Stomach (tissue), 8 donors: ENCODE measurements at regions not wholly inside any gene's neighbourhood (a gene's known extent, or its start where the extent isn't known, plus 50 kb on each side); places are given as distances from the start of the nearest gene placed in this dataset.

ENCODE experiments used
- DNase-seq, 2 donors: peaks; one replicate each; pipeline versions ENCODE4 v3.0.0 to v3.0.0-alpha.2; 2013 to 2019
- H3K27ac ChIP-seq, 5 donors: fragments of 200-600 bp in 4 of 5; sonication (generic) in 4 of 5; one replicate each; pipeline ENCODE4 v1.5.1; 2013 to 2019; ENCODE audit warnings: mild to moderate bottlenecking in 1 of 5, moderate library complexity in 1 of 5
- H3K27me3 ChIP-seq, 3 donors: fragments of 200-600 bp; sonication (generic); one replicate each; pipeline ENCODE4 v1.5.1; 2017 to 2019; ENCODE audit warnings: mixed run types in 1 of 3
- H3K36me3 ChIP-seq, 4 donors: fragments of 200-600 bp; sonication (generic); 1 replicate in 3 of 4; 2 replicates in 1 of 4; pipeline ENCODE4 v1.5.1; 2016 to 2019
- H3K4me1 ChIP-seq, 4 donors: fragments of 200-600 bp; sonication (generic); one replicate each; pipeline ENCODE4 v1.5.1; 2016 to 2019
- H3K4me3 ChIP-seq, 4 donors: fragments of 200-600 bp; sonication (generic) in 3 of 4; one replicate each; pipeline ENCODE4 v1.5.1; 2016 to 2019; ENCODE audit warnings: mild to moderate bottlenecking in 1 of 4
- H3K9me3 ChIP-seq, 4 donors: fragments of 200-600 bp; sonication (generic); one replicate each; pipeline ENCODE4 v1.5.1; 2016 to 2019
- CTCF ChIP-seq, 7 experiments: fragments of 450-650 bp in 4 of 7; fragments of 200-600 bp in 3 of 7; sonication (generic) in 3 of 7; IDR thresholded peaks; one replicate each; pipeline ENCODE4 v1.5.1; 2016 to 2019; ENCODE audit warnings: antibody characterized with exemption in 7 of 7, control low read depth in 2 of 7, mild to moderate bottlenecking in 1 of 7
- EP300 ChIP-seq: sonication (generic); formaldehyde crosslinking; IDR thresholded peaks from one replicate; pipeline ENCODE4 v1.6.1; 2017; ENCODE audit warnings: antibody characterized with exemption
- POLR2A ChIP-seq, 4 donors: fragments of 450-650 bp; IDR thresholded peaks; one replicate each; pipeline ENCODE4 v1.6.1; 2016; ENCODE audit warnings: antibody characterized with exemption in 4 of 4, control low read depth in 2 of 4, mild to moderate bottlenecking in 1 of 4, moderate library complexity in 1 of 4
- POLR2AphosphoS5 ChIP-seq, 3 donors: sonication (generic); formaldehyde crosslinking; IDR thresholded peaks; one replicate each; pipeline ENCODE4 v1.6.1; 2016; ENCODE audit warnings: antibody characterized with exemption in 3 of 3
- WGBS, 5 donors: extraction: QIAGEN DNeasy Blood & Tissue Kit in 3 of 5; methylation state at CpG; one replicate each; pipeline versions ENCODE4 v1.1.5 to v1.1.7; 2013 to 2018; 5-methylcytosine and 5-hydroxymethylcytosine counted together
- intact Hi-C: fragments of 100-400 bp; cut with DNase I; formaldehyde crosslinking; loops from one replicate; pipeline ENCODE4 v1.15.1; 2023; ENCODE audit warnings: low total_unique reads
- donor health status: healthy with polysubstance abuse.
- donor health status: Bipolar disorder and iron deficiency.
- donor health status: healthy.

- H3K4me1 ChIP-seq: no peaks in the 10 kb centered on the region
- H3K9me3 ChIP-seq: no peaks in the 10 kb centered on the region
- H3K27me3 ChIP-seq: no peaks in the 10 kb centered on the region
- no peak overlapping the region for H3K4me3 ChIP-seq
- no peak for DNase-seq
- WGBS, 5 donors: 59 to 82% (median 70%) methylated on average over 3 of the region's 3 CpGs
- no peaks in the 10 kb centered on the region for H3K36me3 ChIP-seq
- H3K27ac ChIP-seq: no peak overlapping the region
- intact Hi-C loops: no loop called here
- TF ChIP-seq POLR2A (IDR thresholded peaks at IDR 0.05): no peak
- TF ChIP-seq POLR2AphosphoS5 (IDR thresholded peaks at IDR 0.05): no peak
- TF ChIP-seq EP300: no peak
- TF ChIP-seq CTCF (IDR thresholded peaks at IDR 0.05): no peak
These were observed 405.3 kb upstream of the SGCD start for GRCh38 chr5:155921621-155922020.

- no peak for DNase-seq
- TF ChIP-seq POLR2AphosphoS5 (IDR thresholded peaks at IDR 0.05) (no peak), EP300 (no peak), CTCF (IDR thresholded peaks at IDR 0.05) (no peak), POLR2A (IDR thresholded peaks at IDR 0.05) (no peak)
These were observed 403.2 kb upstream of the SGCD start for GRCh38 chr5:155923784-155924183.

GRCh38 chr5:155926031-155926430 is 400.9 kb upstream of the SGCD start:
- no peak for DNase-seq
- no peak overlapping the region for H3K4me3 ChIP-seq
- no peaks in the 10 kb centered on the region for H3K9me3 ChIP-seq

More at GRCh38 chr5:155923784-155924183, 403.2 kb upstream of the SGCD start:
- intact Hi-C loops: no loop called here
- WGBS, 5 donors: 77 to 88% (median 80%) methylated on average over 1 of the region's 1 CpG
- Histone ChIP-seq H3K27ac (no peak overlapping the region), H3K4me1 (no peaks in the 10 kb centered on the region), H3K4me3 (no peak overlapping the region), H3K9me3 (no peaks in the 10 kb centered on the region), H3K36me3 (no peaks in the 10 kb centered on the region), H3K27me3 (no peaks in the 10 kb centered on the region)

DNA sequence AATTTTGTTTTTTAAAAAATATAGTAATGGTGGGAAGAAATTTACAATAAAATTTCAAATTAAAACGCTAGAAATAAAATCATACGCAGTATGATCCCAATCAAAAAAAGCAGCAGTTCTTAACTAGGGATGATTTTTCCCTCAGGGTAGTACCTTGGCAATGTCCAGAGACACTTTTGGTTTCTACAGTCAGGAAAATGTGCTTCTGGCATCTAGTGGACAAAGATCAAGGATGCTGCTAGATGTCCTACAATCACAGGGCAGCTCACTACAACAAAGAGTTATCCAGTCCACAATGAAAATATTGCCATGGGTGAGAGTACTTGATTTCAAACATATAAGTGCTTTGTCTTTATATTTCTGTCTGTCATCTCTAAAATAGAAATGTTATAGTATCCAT is 400.2 kb upstream of the SGCD start:
- H3K4me1 ChIP-seq: no peaks in the 10 kb centered on the region
- no peak for TF ChIP-seq CTCF (IDR thresholded peaks at IDR 0.05)
- intact Hi-C loops: no loop called here
- no peaks in the 10 kb centered on the region for H3K36me3 ChIP-seq
- H3K27ac ChIP-seq: no peak overlapping the region
- 93 to 96% (median 95%) methylated on average over 2 of the region's 2 CpGs for WGBS, 5 donors
- H3K27me3 ChIP-seq: no peaks in the 10 kb centered on the region
- no peak overlapping the region for H3K4me3 ChIP-seq
- H3K9me3 ChIP-seq: no peaks in the 10 kb centered on the region
- DNase-seq: no peak

More at GRCh38 chr5:155926031-155926430, 400.9 kb upstream of the SGCD start:
- WGBS, 5 donors: 76 to 93% (median 90%) methylated on average over 3 of the region's 3 CpGs
- H3K27me3 ChIP-seq: no peaks in the 10 kb centered on the region
- H3K27ac ChIP-seq: no peak overlapping the region
- intact Hi-C loops: no loop called here
- H3K4me1 ChIP-seq: no peaks in the 10 kb centered on the region
- TF ChIP-seq EP300: no peak
- TF ChIP-seq CTCF (IDR thresholded peaks at IDR 0.05): no peak
- no peak for TF ChIP-seq POLR2AphosphoS5 (IDR thresholded peaks at IDR 0.05)
- TF ChIP-seq POLR2A (IDR thresholded peaks at IDR 0.05): no peak
- H3K36me3 ChIP-seq: no peaks in the 10 kb centered on the region
